HEK293 (cell line): ENCODE measurements at regions not wholly inside any gene's neighbourhood (a gene's known extent, or its start where the extent isn't known, plus 50 kb on each side); places are given as distances from the start of the nearest gene placed in this dataset.

Source experiments
- GLIS2 ChIP-seq: fragments of 450-650 bp; formaldehyde crosslinking; IDR thresholded peaks from 2 replicates; pipeline ENCODE4 v1.5.1; 2016; ENCODE audit warnings: missing biosample characterization, missing genetic modification characterization
- SCRT2 ChIP-seq: fragments of 450-650 bp; formaldehyde crosslinking; IDR thresholded peaks from 2 replicates; pipeline ENCODE4 v1.5.1; 2016; ENCODE audit warnings: missing biosample characterization, missing genetic modification characterization
- SETDB1 ChIP-seq: IDR thresholded peaks from one replicate; pipeline ENCODE4 v1.6.1; 2017; ENCODE audit warnings: mild to moderate bottlenecking, low read length, moderate library complexity, mixed read lengths; ENCODE audit not compliant: insufficient read length
- ZBTB21 ChIP-seq: fragments of 450-650 bp; formaldehyde crosslinking; IDR thresholded peaks from 2 replicates; pipeline ENCODE4 v1.5.1; 2017; ENCODE audit warnings: missing biosample characterization, missing genetic modification characterization
- ZNF132 ChIP-seq: fragments of 450-650 bp; formaldehyde crosslinking; IDR thresholded peaks from 2 replicates; pipeline ENCODE4 v1.5.1; 2017; ENCODE audit warnings: missing biosample characterization, missing genetic modification characterization, borderline replicate concordance
- ZNF335 ChIP-seq: fragments of 450-650 bp; formaldehyde crosslinking; conservative IDR thresholded peaks from 2 replicates; pipeline ENCODE4 v1.5.1; 2016; ENCODE audit warnings: missing biosample characterization, missing genetic modification characterization
- ZNF350 ChIP-seq: fragments of 450-650 bp; formaldehyde crosslinking; IDR thresholded peaks from 2 replicates; pipeline ENCODE4 v1.5.0; 2017; ENCODE audit warnings: missing biosample characterization, mild to moderate bottlenecking, missing genetic modification characterization
- ZNF621 ChIP-seq: fragments of 450-650 bp; formaldehyde crosslinking; IDR thresholded peaks from 2 replicates; pipeline ENCODE4 v1.5.1; 2017; ENCODE audit warnings: missing biosample characterization, missing genetic modification characterization
- ZNF624 ChIP-seq: fragments of 450-650 bp; formaldehyde crosslinking; IDR thresholded peaks from 2 replicates; pipeline ENCODE4 v1.5.1; 2017; ENCODE audit warnings: missing biosample characterization, missing genetic modification characterization
- ZNF660 ChIP-seq: fragments of 450-650 bp; IDR thresholded peaks from 2 replicates; pipeline ENCODE4 v1.5.1; 2018; ENCODE audit warnings: missing biosample characterization, mild to moderate bottlenecking, missing genetic modification characterization
- TF ChIP-seq, protein P1 (sequence below): fragments of 450-650 bp; formaldehyde crosslinking; IDR thresholded peaks from 2 replicates; pipeline ENCODE4 v1.5.1; 2016; ENCODE audit warnings: missing biosample characterization, missing genetic modification characterization
- TF ChIP-seq, protein P2 (sequence below): IDR thresholded peaks from 2 replicates; pipeline ENCODE4 v1.6.1; 2011; ENCODE audit warnings: mild to moderate bottlenecking, low read depth, low read length, borderline replicate concordance

GRCh38 chr5:58239045-58239444 lies 220.8 kb downstream of the PLK2 start:
- TF ChIP-seq ZNF335 (tag by site-specific recombination), result no peak
- TF ChIP-seq SETDB1, result no peak
- TF ChIP-seq ZNF350 (tag by site-specific recombination), result no peak
- no peak for TF ChIP-seq ZNF660 (tag by site-specific recombination)
- TF ChIP-seq, protein P1, sequence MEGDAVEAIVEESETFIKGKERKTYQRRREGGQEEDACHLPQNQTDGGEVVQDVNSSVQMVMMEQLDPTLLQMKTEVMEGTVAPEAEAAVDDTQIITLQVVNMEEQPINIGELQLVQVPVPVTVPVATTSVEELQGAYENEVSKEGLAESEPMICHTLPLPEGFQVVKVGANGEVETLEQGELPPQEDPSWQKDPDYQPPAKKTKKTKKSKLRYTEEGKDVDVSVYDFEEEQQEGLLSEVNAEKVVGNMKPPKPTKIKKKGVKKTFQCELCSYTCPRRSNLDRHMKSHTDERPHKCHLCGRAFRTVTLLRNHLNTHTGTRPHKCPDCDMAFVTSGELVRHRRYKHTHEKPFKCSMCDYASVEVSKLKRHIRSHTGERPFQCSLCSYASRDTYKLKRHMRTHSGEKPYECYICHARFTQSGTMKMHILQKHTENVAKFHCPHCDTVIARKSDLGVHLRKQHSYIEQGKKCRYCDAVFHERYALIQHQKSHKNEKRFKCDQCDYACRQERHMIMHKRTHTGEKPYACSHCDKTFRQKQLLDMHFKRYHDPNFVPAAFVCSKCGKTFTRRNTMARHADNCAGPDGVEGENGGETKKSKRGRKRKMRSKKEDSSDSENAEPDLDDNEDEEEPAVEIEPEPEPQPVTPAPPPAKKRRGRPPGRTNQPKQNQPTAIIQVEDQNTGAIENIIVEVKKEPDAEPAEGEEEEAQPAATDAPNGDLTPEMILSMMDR (tag by site-specific recombination), result no peak
- TF ChIP-seq, protein P2, sequence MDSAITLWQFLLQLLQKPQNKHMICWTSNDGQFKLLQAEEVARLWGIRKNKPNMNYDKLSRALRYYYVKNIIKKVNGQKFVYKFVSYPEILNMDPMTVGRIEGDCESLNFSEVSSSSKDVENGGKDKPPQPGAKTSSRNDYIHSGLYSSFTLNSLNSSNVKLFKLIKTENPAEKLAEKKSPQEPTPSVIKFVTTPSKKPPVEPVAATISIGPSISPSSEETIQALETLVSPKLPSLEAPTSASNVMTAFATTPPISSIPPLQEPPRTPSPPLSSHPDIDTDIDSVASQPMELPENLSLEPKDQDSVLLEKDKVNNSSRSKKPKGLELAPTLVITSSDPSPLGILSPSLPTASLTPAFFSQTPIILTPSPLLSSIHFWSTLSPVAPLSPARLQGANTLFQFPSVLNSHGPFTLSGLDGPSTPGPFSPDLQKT, result no peak
- TF ChIP-seq ZBTB21 (tag by site-specific recombination), result no peak
- no peak for TF ChIP-seq ZNF624
- TF ChIP-seq ZNF621 (tag by site-specific recombination), result no peak
- no peak for TF ChIP-seq GLIS2
- no peak for TF ChIP-seq SCRT2 (tag by site-specific recombination)
- TF ChIP-seq ZNF132 (tag by site-specific recombination), result no peak
